AG04450 (cell line): ENCODE measurements at regions not wholly inside any gene's neighbourhood (a gene's known extent, or its start where the extent isn't known, plus 50 kb on each side); places are given as distances from the start of the nearest gene placed in this dataset.

ENCODE experiments used
- CTCF ChIA-PET: fragments of 300-600, 350-600 bp; formaldehyde crosslinking; extraction: SDS; loops from one replicate; lab custom pipeline; 2022; ENCODE audit warnings: antibody characterized with exemption, inconsistent platforms; lab: Charles Lee
- POLR2A ChIA-PET: fragments of 350-600 bp; formaldehyde crosslinking; extraction: SDS; loops from one replicate; lab custom pipeline; 2021; ENCODE audit warnings: antibody characterized with exemption, inconsistent platforms; lab: Yijun Ruan, JAX
- DNase-seq: peaks from one replicate; pipeline ENCODE4 v3.0.0-alpha.2; 2011; ENCODE audit warnings: low read depth, low spot score
- H3K27ac ChIP-seq: one replicate; pipeline ENCODE4 v1.5.1; 2012; ENCODE audit warnings: low read depth, low read length, control low read depth
- H3K27me3 ChIP-seq: one replicate; pipeline ENCODE4 v1.6.0; 2012; ENCODE audit warnings: low read length; ENCODE audit not compliant: control insufficient read depth, insufficient read depth
- H3K4me3 ChIP-seq: 2 replicates; pipeline ENCODE4 v1.5.1; 2011; ENCODE audit warnings: mild to moderate bottlenecking, low read depth, low read length, control low read depth
- H3K9me3 ChIP-seq: 2 replicates; pipeline ENCODE4 v1.5.1; 2012; ENCODE audit warnings: low read length; ENCODE audit not compliant: control insufficient read depth, insufficient read depth
- CTCF ChIP-seq: IDR thresholded peaks from 2 replicates; pipeline ENCODE4 v1.5.1; 2011; ENCODE audit warnings: low read depth, low read length, control low read depth, inconsistent platforms

GRCh38 chr3:185311991-185312390 lies 50.9 kb upstream of the MAP3K13 start:
- no peak overlapping the region for H3K4me3 ChIP-seq
- H3K27me3 ChIP-seq: no peaks in the 10 kb centered on the region
- no peak overlapping the region for H3K27ac ChIP-seq
- ChIA-PET POLR2A (no interaction called here), CTCF (no interaction called here)
- TF ChIP-seq CTCF: no peak
- H3K9me3 ChIP-seq: peaks cover 3% of the 10 kb centered on the region; the same call in 1 of the 2 replicates
- DNase-seq: no peak
